ENCODE measurements at regions not wholly inside any gene's neighbourhood (a gene's known extent, or its start where the extent isn't known, plus 50 kb on each side); places are given as distances from the start of the nearest gene placed in this dataset.

DNA sequence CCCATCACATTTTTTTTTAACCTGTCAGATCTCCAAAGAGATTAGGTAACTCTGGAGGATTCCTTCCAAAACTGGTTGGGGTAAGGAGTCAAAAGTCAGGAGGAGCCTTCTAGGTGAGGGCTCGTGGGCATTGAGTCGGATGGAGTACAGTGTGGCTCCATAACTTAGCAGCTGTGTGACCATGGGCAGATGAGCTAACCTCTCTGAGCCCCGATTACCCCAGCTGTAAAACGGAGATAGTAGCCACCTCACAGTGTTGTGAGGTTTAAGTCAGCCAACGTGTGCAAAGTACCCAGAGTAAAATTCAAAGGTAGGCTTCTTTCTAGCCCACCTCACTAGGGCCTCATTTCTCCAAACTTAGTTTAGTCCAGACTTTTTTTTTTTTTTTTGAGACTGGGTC is 151.5 kb downstream of the CD24 start:
- intact Hi-C loops (cut with micrococcal nuclease) = no loop called here
- ATAC-seq (ENCODE audit: low read depth) (no peak), DNase-seq (no peak)
- Mint-ChIP-seq H3K27me3 (no peaks in the 10 kb centered on the region), H3K4me1 (peaks cover 2% of the 10 kb centered on the region), H3K4me3 (no peak overlapping the region), H3K9me3 (ENCODE audit: insufficient read depth) (peaks cover 2% of the 10 kb centered on the region), H3K27ac (no peak overlapping the region)
- no peak overlapping the region for H3K27ac ChIP-seq (ENCODE audit: low read length in 2 of 2)
- 96% methylated on average over 5 of the region's 5 CpGs for WGBS (ENCODE audit: insufficient coverage)
- no peak overlapping the region for H3K4me2 ChIP-seq (replicated peaks; ENCODE audit: low read depth, low read length, poor library complexity, severe bottlenecking)
- H3K9ac ChIP-seq (ENCODE audit: low read length) = no peak overlapping the region
- H3K4me3 ChIP-seq (ENCODE audit: control extremely low read depth in 1 of 5, extremely low read depth in 1 of 5, insufficient read depth in 1 of 5, low read depth in 2 of 5, low read length in 4 of 5) = no peak overlapping the region
- no peaks in the 10 kb centered on the region for H3K27me3 ChIP-seq (replicated peaks in 1 of 4; ENCODE audit: control extremely low read depth in 1 of 4, control insufficient read depth in 3 of 4, insufficient read depth in 4 of 4, low read length in 3 of 4)
- no peaks in the 10 kb centered on the region for H3K4me1 ChIP-seq (ENCODE audit: control insufficient read depth in 2 of 2, insufficient read depth in 2 of 2, low read length in 2 of 2)
- H4K20me1 ChIP-seq (ENCODE audit: control insufficient read depth, insufficient read depth, low read length, poor library complexity, severe bottlenecking) = no peaks in the 10 kb centered on the region
- TF ChIP-seq EZH2 (IDR thresholded peaks at IDR 0.05; ENCODE audit: borderline replicate concordance, insufficient read depth, low read depth, low read length, poor library complexity, severe bottlenecking) = no peak
- TF ChIP-seq, protein P1, sequence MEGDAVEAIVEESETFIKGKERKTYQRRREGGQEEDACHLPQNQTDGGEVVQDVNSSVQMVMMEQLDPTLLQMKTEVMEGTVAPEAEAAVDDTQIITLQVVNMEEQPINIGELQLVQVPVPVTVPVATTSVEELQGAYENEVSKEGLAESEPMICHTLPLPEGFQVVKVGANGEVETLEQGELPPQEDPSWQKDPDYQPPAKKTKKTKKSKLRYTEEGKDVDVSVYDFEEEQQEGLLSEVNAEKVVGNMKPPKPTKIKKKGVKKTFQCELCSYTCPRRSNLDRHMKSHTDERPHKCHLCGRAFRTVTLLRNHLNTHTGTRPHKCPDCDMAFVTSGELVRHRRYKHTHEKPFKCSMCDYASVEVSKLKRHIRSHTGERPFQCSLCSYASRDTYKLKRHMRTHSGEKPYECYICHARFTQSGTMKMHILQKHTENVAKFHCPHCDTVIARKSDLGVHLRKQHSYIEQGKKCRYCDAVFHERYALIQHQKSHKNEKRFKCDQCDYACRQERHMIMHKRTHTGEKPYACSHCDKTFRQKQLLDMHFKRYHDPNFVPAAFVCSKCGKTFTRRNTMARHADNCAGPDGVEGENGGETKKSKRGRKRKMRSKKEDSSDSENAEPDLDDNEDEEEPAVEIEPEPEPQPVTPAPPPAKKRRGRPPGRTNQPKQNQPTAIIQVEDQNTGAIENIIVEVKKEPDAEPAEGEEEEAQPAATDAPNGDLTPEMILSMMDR (IDR thresholded peaks at IDR 0.05) = no peak
- ChIA-PET CTCF (no interaction called here), POLR2A (interaction anchor here (0.7 kb wide), 1 partner anchor 36 kb away, joined by 5 read pairs; no protein-coding TSS in a partner anchor)
- H2AFZ ChIP-seq (ENCODE audit: insufficient read depth, low read depth, low read length, poor library complexity, severe bottlenecking) = no peak overlapping the region
- H3K9me3 ChIP-seq (ENCODE audit: control extremely low read depth in 1 of 3, control insufficient read depth in 2 of 3, insufficient read depth in 1 of 3, low read length in 2 of 3) = peaks cover 0 to 4% (median 1%) of the 10 kb centered on the region in 3 donors
- H3K79me2 ChIP-seq (ENCODE audit: control insufficient read depth, insufficient read depth, low read length) = no peaks in the 10 kb centered on the region
- H3K36me3 ChIP-seq (replicated peaks in 1 of 2; ENCODE audit: control extremely low read depth in 1 of 2, control insufficient read depth in 1 of 2, extremely low read depth in 1 of 2, insufficient read depth in 2 of 2, low read length in 1 of 2) = no peaks in the 10 kb centered on the region

DNA sequence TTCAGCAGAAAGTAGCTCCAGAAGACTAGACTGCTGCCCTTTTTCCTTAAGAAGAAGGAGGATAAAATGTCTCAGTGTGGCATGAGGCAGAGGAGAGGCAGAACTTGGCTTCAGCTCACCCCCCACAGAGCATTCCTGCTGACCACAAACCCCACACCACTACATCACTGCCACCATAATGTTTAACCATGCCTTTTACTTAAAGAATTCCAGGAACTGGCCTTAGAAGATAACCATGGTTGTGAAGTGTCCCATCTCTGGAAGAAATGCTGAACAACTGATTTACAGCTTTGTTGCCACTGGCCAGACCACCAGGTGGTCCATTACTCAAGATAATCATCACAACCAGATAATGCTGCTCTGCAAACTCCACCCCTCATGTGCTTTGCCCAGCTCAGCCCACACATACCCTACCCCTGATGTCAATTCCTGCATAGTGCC is 154.1 kb downstream of the CD24 start:
- no peaks in the 10 kb centered on the region for H3K27me3 ChIP-seq (replicated peaks in 1 of 4; ENCODE audit: control extremely low read depth in 1 of 4, control insufficient read depth in 3 of 4, insufficient read depth in 4 of 4, low read length in 3 of 4)
- Mint-ChIP-seq H3K9me3 (ENCODE audit: insufficient read depth) (no peaks in the 10 kb centered on the region), H3K27ac (no peak overlapping the region), H3K4me1 (no peaks in the 10 kb centered on the region), H3K4me3 (no peak overlapping the region), H3K27me3 (no peaks in the 10 kb centered on the region)
- TF ChIP-seq, protein P1 (IDR thresholded peaks at IDR 0.05) = no peak
- no peak for TF ChIP-seq EZH2 (IDR thresholded peaks at IDR 0.05; ENCODE audit: borderline replicate concordance, insufficient read depth, low read depth, low read length, poor library complexity, severe bottlenecking)
- CTCF ChIA-PET = no interaction called here
- no peak overlapping the region for H3K9ac ChIP-seq (ENCODE audit: low read length)
- no peaks in the 10 kb centered on the region for H3K36me3 ChIP-seq (replicated peaks in 1 of 2; ENCODE audit: control extremely low read depth in 1 of 2, control insufficient read depth in 1 of 2, extremely low read depth in 1 of 2, insufficient read depth in 2 of 2, low read length in 1 of 2)
- intact Hi-C loops (cut with micrococcal nuclease) = no loop called here
- ATAC-seq (ENCODE audit: low read depth) (no peak), DNase-seq (no peak)
- H3K27ac ChIP-seq (ENCODE audit: low read length in 2 of 2) = no peak overlapping the region
- no peak overlapping the region for H3K4me3 ChIP-seq (ENCODE audit: control extremely low read depth in 1 of 5, extremely low read depth in 1 of 5, insufficient read depth in 1 of 5, low read depth in 2 of 5, low read length in 4 of 5)
- H3K4me2 ChIP-seq (replicated peaks; ENCODE audit: low read depth, low read length, poor library complexity, severe bottlenecking) = no peak overlapping the region
- H3K4me1 ChIP-seq (ENCODE audit: control insufficient read depth in 2 of 2, insufficient read depth in 2 of 2, low read length in 2 of 2) = no peaks in the 10 kb centered on the region
- no peaks in the 10 kb centered on the region for H3K79me2 ChIP-seq (ENCODE audit: control insufficient read depth, insufficient read depth, low read length)
- POLR2A ChIA-PET = no interaction called here
- H4K20me1 ChIP-seq (ENCODE audit: control insufficient read depth, insufficient read depth, low read length, poor library complexity, severe bottlenecking) = no peaks in the 10 kb centered on the region
- H2AFZ ChIP-seq (ENCODE audit: insufficient read depth, low read depth, low read length, poor library complexity, severe bottlenecking) = no peak overlapping the region
- peaks cover 0 to 7% (median 0%) of the 10 kb centered on the region in 3 donors for H3K9me3 ChIP-seq (ENCODE audit: control extremely low read depth in 1 of 3, control insufficient read depth in 2 of 3, insufficient read depth in 1 of 3, low read length in 2 of 3)
